ENCODE measurements at regions not wholly inside any gene's neighbourhood (a gene's known extent, or its start where the extent isn't known, plus 50 kb on each side); places are given as distances from the start of the nearest gene placed in this dataset.
A peak's percentile ranks its signal among the peaks of the same experiment; 100 is the strongest.

GRCh38 chr1:221991221-221991620 is 249.3 kb upstream of the DUSP10 start:
- no peak for DNase-seq (ENCODE audit: low read depth, low spot score)
- Histone ChIP-seq H3K27me3 (ENCODE audit: insufficient read depth, low read length) (no peaks in the 10 kb centered on the region), H3K27ac (ENCODE audit: low read depth, low read length) (no peak overlapping the region), H3K9ac (ENCODE audit: low read length) (no peak overlapping the region), H3K79me2 (ENCODE audit: insufficient read depth, low read length) (no peaks in the 10 kb centered on the region), H2AFZ (ENCODE audit: low read depth, low read length, poor library complexity, severe bottlenecking) (no peak overlapping the region), H3K36me3 (ENCODE audit: control insufficient read depth in 1 of 2, insufficient read depth in 2 of 2, low read length in 2 of 2) (no peaks in the 10 kb centered on the region), H3K4me2 (ENCODE audit: low read length) (peak overlapping the region; percentile 41; the same call in 1 of the 2 replicates), H4K20me1 (ENCODE audit: insufficient read depth) (no peaks in the 10 kb centered on the region), H3K9me3 (ENCODE audit: control insufficient read depth in 1 of 2, insufficient read depth in 1 of 2, low read depth in 1 of 2, low read length in 2 of 2) (no peaks in the 10 kb centered on the region), H3K4me3 (replicated peaks in 1 of 2; ENCODE audit: low read depth in 1 of 2, low read length in 2 of 2) (no peak overlapping the region), H3K4me1 (ENCODE audit: control insufficient read depth in 1 of 2, insufficient read depth in 2 of 2, low read length in 2 of 2) (peaks cover 0 to 18% of the 10 kb centered on the region in 2 experiments; a peak in 2 of 4 replicates), H3K9me2 (ENCODE audit: insufficient read depth) (no peaks in the 10 kb centered on the region)
- ChIA-PET RAD21 (ENCODE audit: low non-redundant PET in 1 of 2, low total read pairs in 2 of 2, uncharacterized antibody in 2 of 2, unreplicated experiment in 2 of 2) (no interaction called here), POLR2A (no interaction called here), CTCF (interaction anchor here (1.1 kb wide), 1 partner anchor 9 kb away, joined by 3 read pairs; no protein-coding TSS in a partner anchor)
- no TSS peak for BruUV-seq (replicated peaks)
- no peak for TF ChIP-seq CBX3 (IDR thresholded peaks at IDR 0.05; ENCODE audit: low read depth)
- TF ChIP-seq SRF (IDR thresholded peaks at IDR 0.05; ENCODE audit: low read depth), result no peak
- no peak for TF ChIP-seq POLR2A (IDR thresholded peaks at IDR 0.05; ENCODE audit: borderline replicate concordance, extremely low read depth, insufficient read depth, insufficient read length)
- no peak for TF ChIP-seq EGR1 (IDR thresholded peaks at IDR 0.05; ENCODE audit: low read depth)
- intact Hi-C loops (cut with micrococcal nuclease), result no loop called here
- ATAC-seq, result no peak

- DNase-seq (ENCODE audit: low read depth, low spot score) (no peak), ATAC-seq (no peak)
- Histone ChIP-seq H2AFZ (ENCODE audit: low read depth, low read length, poor library complexity, severe bottlenecking) (no peak overlapping the region), H3K4me2 (ENCODE audit: low read length) (no peak overlapping the region), H3K4me3 (replicated peaks in 1 of 2; ENCODE audit: low read depth in 1 of 2, low read length in 2 of 2) (no peak overlapping the region), H3K9me2 (ENCODE audit: insufficient read depth) (no peaks in the 10 kb centered on the region; the same call in 1 of the 2 replicates), H3K27ac (ENCODE audit: low read depth, low read length) (no peak overlapping the region), H3K79me2 (ENCODE audit: insufficient read depth, low read length) (no peaks in the 10 kb centered on the region), H3K9ac (ENCODE audit: low read length) (no peak overlapping the region), H3K9me3 (ENCODE audit: control insufficient read depth in 1 of 2, insufficient read depth in 1 of 2, low read depth in 1 of 2, low read length in 2 of 2) (no peaks in the 10 kb centered on the region), H3K27me3 (ENCODE audit: insufficient read depth, low read length) (no peaks in the 10 kb centered on the region), H3K36me3 (ENCODE audit: control insufficient read depth in 1 of 2, insufficient read depth in 2 of 2, low read length in 2 of 2) (no peaks in the 10 kb centered on the region), H3K4me1 (ENCODE audit: control insufficient read depth in 1 of 2, insufficient read depth in 2 of 2, low read length in 2 of 2) (peaks cover 0 to 18% of the 10 kb centered on the region in 2 experiments; a peak in 2 of 4 replicates), H4K20me1 (ENCODE audit: insufficient read depth) (no peaks in the 10 kb centered on the region)
- intact Hi-C loops (cut with micrococcal nuclease), result loop anchor here (10.0 kb wide), 1 partner anchor 465 kb away; no protein-coding TSS in a partner anchor
- ChIA-PET POLR2A (no interaction called here), RAD21 (ENCODE audit: low non-redundant PET in 1 of 2, low total read pairs in 2 of 2, uncharacterized antibody in 2 of 2, unreplicated experiment in 2 of 2) (no interaction called here), CTCF (no interaction called here)
- TF ChIP-seq MAX (IDR thresholded peaks at IDR 0.05), result no peak
- no peak for TF ChIP-seq CTCF (IDR thresholded peaks at IDR 0.05 in 2 of 3, conservative IDR thresholded peaks at IDR 0.05 in 1 of 3; ENCODE audit: borderline replicate concordance in 1 of 3, insufficient read depth in 1 of 3, low read depth in 2 of 3, low read length in 2 of 3)
- no peak for TF ChIP-seq EGR1 (IDR thresholded peaks at IDR 0.05; ENCODE audit: low read depth)
- TF ChIP-seq ZFX (IDR thresholded peaks at IDR 0.05), result no peak
- no TSS peak for BruUV-seq (replicated peaks)
Measured at GRCh38 chr1:221989741-221990140, 247.9 kb upstream of the DUSP10 start.

Data from HCT116 (cell line).